Tibial nerve (tissue), 4 donors: ENCODE measurements at regions not wholly inside any gene's neighbourhood (a gene's known extent, or its start where the extent isn't known, plus 50 kb on each side); places are given as distances from the start of the nearest gene placed in this dataset.

ENCODE experiments used
- EP300 ChIP-seq, 2 donors: sonication (generic); formaldehyde crosslinking; IDR thresholded peaks; one replicate each; pipeline ENCODE4 v1.6.1; 2017; ENCODE audit warnings: antibody characterized with exemption in 2 of 2, mild to moderate bottlenecking in 1 of 2
- POLR2A ChIP-seq, 2 donors: fragments of 450-650 bp; IDR thresholded peaks; one replicate each; pipeline ENCODE4 v1.6.1; 2017; ENCODE audit warnings: antibody characterized with exemption in 2 of 2, mild to moderate bottlenecking in 2 of 2, moderate library complexity in 2 of 2
- TF ChIP-seq, protein P1 (sequence below), 5 experiments: fragments of 200-600 bp in 3 of 5; fragments of 450-650 bp in 2 of 5; sonication (generic) in 3 of 5; IDR thresholded peaks; one replicate each; pipeline ENCODE4 v1.5.1; 2016 to 2019; ENCODE audit warnings: antibody characterized with exemption in 5 of 5, mild to moderate bottlenecking in 3 of 5, moderate library complexity in 2 of 5

DNA sequence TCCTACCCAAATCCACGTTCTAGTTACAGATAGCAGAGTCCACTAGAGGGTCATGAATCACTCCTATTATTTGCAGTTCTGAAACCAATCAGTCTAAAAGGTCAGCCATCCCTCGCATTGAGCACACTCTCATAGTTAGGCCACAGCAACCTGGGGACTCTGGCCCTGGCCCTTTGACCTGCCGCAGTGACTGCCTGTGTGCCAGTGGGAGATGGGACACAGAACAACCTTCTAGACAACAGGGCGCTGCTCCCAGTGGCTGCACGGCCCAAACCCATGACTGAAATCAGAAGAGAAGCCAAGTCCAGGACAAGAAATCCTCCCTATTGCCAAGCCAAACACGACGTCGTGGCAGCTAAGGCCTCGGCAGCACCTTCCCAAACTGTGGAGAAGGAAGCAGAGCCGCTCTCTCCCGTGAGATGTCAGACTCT, 158.5 kb downstream of the HERPUD2 start:
- TF ChIP-seq, protein P1, sequence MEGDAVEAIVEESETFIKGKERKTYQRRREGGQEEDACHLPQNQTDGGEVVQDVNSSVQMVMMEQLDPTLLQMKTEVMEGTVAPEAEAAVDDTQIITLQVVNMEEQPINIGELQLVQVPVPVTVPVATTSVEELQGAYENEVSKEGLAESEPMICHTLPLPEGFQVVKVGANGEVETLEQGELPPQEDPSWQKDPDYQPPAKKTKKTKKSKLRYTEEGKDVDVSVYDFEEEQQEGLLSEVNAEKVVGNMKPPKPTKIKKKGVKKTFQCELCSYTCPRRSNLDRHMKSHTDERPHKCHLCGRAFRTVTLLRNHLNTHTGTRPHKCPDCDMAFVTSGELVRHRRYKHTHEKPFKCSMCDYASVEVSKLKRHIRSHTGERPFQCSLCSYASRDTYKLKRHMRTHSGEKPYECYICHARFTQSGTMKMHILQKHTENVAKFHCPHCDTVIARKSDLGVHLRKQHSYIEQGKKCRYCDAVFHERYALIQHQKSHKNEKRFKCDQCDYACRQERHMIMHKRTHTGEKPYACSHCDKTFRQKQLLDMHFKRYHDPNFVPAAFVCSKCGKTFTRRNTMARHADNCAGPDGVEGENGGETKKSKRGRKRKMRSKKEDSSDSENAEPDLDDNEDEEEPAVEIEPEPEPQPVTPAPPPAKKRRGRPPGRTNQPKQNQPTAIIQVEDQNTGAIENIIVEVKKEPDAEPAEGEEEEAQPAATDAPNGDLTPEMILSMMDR (IDR thresholded peaks at IDR 0.05), result no peak
- no peak for TF ChIP-seq EP300 (IDR thresholded peaks at IDR 0.05)
- no peak for TF ChIP-seq POLR2A (IDR thresholded peaks at IDR 0.05)
